HEK293 (cell line): ENCODE measurements at regions not wholly inside any gene's neighbourhood (a gene's known extent, or its start where the extent isn't known, plus 50 kb on each side); places are given as distances from the start of the nearest gene placed in this dataset.

Source experiments
- CTCF ChIA-PET: fragments of 350-600 bp; formaldehyde crosslinking; extraction: SDS; loops from one replicate; lab custom pipeline; 2021; ENCODE audit warnings: antibody characterized with exemption; lab: Yijun Ruan, JAX
- POLR2A ChIA-PET: fragments of 300-600 bp; formaldehyde crosslinking; extraction: SDS; loops from one replicate; lab custom pipeline; 2020; ENCODE audit warnings: antibody characterized with exemption, inconsistent platforms; lab: Yijun Ruan, JAX
- H3K27ac ChIP-seq: fragments of 200-500 bp; sonication (Bioruptor generic); 2 replicates; pipeline ENCODE4 v1.5.1; 2014; ENCODE audit warnings: low read depth, low read length, control low read depth, inconsistent platforms; ENCODE audit errors: extremely low read depth
- H3K36me3 ChIP-seq, 2 experiments: fragments of 200-500 bp in 1 of 2; sonication (Bioruptor generic) in 1 of 2; 1 replicate in 1 of 2; 2 replicates in 1 of 2; pipeline ENCODE4 v1.5.1; 2014 to 2017; ENCODE audit warnings: inconsistent platforms in 2 of 2, low read length in 2 of 2; ENCODE audit not compliant: control insufficient read depth in 2 of 2, insufficient read depth in 1 of 2
- H3K4me1 ChIP-seq: fragments of 200-500 bp; sonication (Bioruptor generic); 2 replicates; pipeline ENCODE4 v1.5.1; 2014; ENCODE audit warnings: mild to moderate bottlenecking, low read length, inconsistent platforms; ENCODE audit not compliant: control insufficient read depth, insufficient read depth
- H3K4me3 ChIP-seq: 2 replicates; pipeline ENCODE4 v1.5.1; 2011; ENCODE audit warnings: low read depth, mild to moderate bottlenecking, control low read depth, low read length, moderate library complexity
- H3K9me3 ChIP-seq: fragments of 200-500 bp; sonication (Bioruptor generic); 2 replicates; pipeline ENCODE4 v1.5.1; 2014; ENCODE audit warnings: low read depth, low read length, inconsistent platforms; ENCODE audit not compliant: control insufficient read depth, insufficient read depth
- BCL11B ChIP-seq: fragments of 450-650 bp; formaldehyde crosslinking; IDR thresholded peaks from 2 replicates; pipeline ENCODE4 v1.5.1; 2016; ENCODE audit warnings: low read depth, missing biosample characterization, missing genetic modification characterization
- HIC1 ChIP-seq: fragments of 450-650 bp; formaldehyde crosslinking; IDR thresholded peaks from 2 replicates; pipeline ENCODE4 v1.5.1; 2016; ENCODE audit warnings: missing biosample characterization, missing genetic modification characterization
- HOXA7 ChIP-seq: sonication (generic); formaldehyde crosslinking; IDR thresholded peaks from 2 replicates; pipeline ENCODE4 v1.8.1; 2022; ENCODE audit warnings: missing genetic modification reagents, borderline replicate concordance
- PRDM10 ChIP-seq: fragments of 450-650 bp; formaldehyde crosslinking; IDR thresholded peaks from 2 replicates; pipeline ENCODE4 v1.5.1; 2016; ENCODE audit warnings: missing biosample characterization, missing genetic modification characterization
- SP2 ChIP-seq: fragments of 450-650 bp; formaldehyde crosslinking; IDR thresholded peaks from 2 replicates; pipeline ENCODE4 v1.5.1; 2016; ENCODE audit warnings: missing biosample characterization, missing genetic modification characterization
- ZBTB7A ChIP-seq: fragments of 450-650 bp; formaldehyde crosslinking; IDR thresholded peaks from 2 replicates; pipeline ENCODE4 v1.5.1; 2016; ENCODE audit warnings: low read depth, missing biosample characterization, missing genetic modification characterization
- ZFHX2 ChIP-seq: fragments of 450-650 bp; formaldehyde crosslinking; conservative IDR thresholded peaks from 2 replicates; pipeline ENCODE4 v1.5.1; 2016; ENCODE audit warnings: missing biosample characterization, missing genetic modification characterization
- ZFP3 ChIP-seq: fragments of 450-650 bp; formaldehyde crosslinking; IDR thresholded peaks from 2 replicates; pipeline ENCODE4 v1.5.1; 2016; ENCODE audit warnings: low read depth, missing biosample characterization, missing genetic modification characterization
- ZFP37 ChIP-seq: fragments of 450-650 bp; formaldehyde crosslinking; IDR thresholded peaks from 2 replicates; pipeline ENCODE4 v1.5.1; 2016; ENCODE audit warnings: missing biosample characterization, missing genetic modification characterization
- ZNF112 ChIP-seq: fragments of 450-650 bp; formaldehyde crosslinking; IDR thresholded peaks from 2 replicates; pipeline ENCODE4 v1.5.0; 2017; ENCODE audit warnings: missing biosample characterization, missing genetic modification characterization
- ZNF16 ChIP-seq: fragments of 450-650 bp; formaldehyde crosslinking; IDR thresholded peaks from 2 replicates; pipeline ENCODE4 v1.5.1; 2016; ENCODE audit warnings: low read depth, missing biosample characterization, missing genetic modification characterization
- ZNF19 ChIP-seq: fragments of 450-650 bp; formaldehyde crosslinking; IDR thresholded peaks from 2 replicates; pipeline ENCODE4; 2016; ENCODE audit warnings: missing biosample characterization, missing genetic modification characterization, low read depth
- ZNF223 ChIP-seq: fragments of 450-650 bp; formaldehyde crosslinking; IDR thresholded peaks from 2 replicates; pipeline ENCODE4 v1.5.1; 2016; ENCODE audit warnings: missing biosample characterization, missing genetic modification characterization
- ZNF274 ChIP-seq, 2 experiments: fragments of 200-500 bp in 1 of 2; fragments of 450-650 bp in 1 of 2; sonication (Bioruptor generic) in 1 of 2; formaldehyde crosslinking in 1 of 2; IDR thresholded peaks; 2 replicates each; pipeline versions ENCODE4 v1.5.1 to v1.6.1; 2014 to 2016; ENCODE audit warnings: borderline replicate concordance in 1 of 2, inconsistent platforms in 1 of 2, low read length in 1 of 2, missing biosample characterization in 1 of 2, missing genetic modification characterization in 1 of 2
- ZNF280C ChIP-seq: fragments of 450-650 bp; formaldehyde crosslinking; IDR thresholded peaks from 2 replicates; pipeline ENCODE4 v1.5.1; 2016; ENCODE audit warnings: missing biosample characterization, missing genetic modification characterization
- ZNF341 ChIP-seq: fragments of 450-650 bp; formaldehyde crosslinking; IDR thresholded peaks from 2 replicates; pipeline ENCODE4; 2016; ENCODE audit warnings: low read depth, missing biosample characterization, missing genetic modification characterization
- ZNF501 ChIP-seq: fragments of 450-650 bp; formaldehyde crosslinking; IDR thresholded peaks from 2 replicates; pipeline ENCODE4 v1.5.1; 2016; ENCODE audit warnings: missing biosample characterization, missing genetic modification characterization
- ZNF544 ChIP-seq: fragments of 450-650 bp; formaldehyde crosslinking; IDR thresholded peaks from 2 replicates; pipeline ENCODE4 v1.5.0; 2017; ENCODE audit warnings: missing biosample characterization, missing genetic modification characterization
- ZNF785 ChIP-seq: fragments of 450-650 bp; formaldehyde crosslinking; IDR thresholded peaks from 2 replicates; pipeline ENCODE4 v1.5.1; 2016; ENCODE audit warnings: missing biosample characterization, missing genetic modification characterization
- ZSCAN23 ChIP-seq: fragments of 450-650 bp; formaldehyde crosslinking; IDR thresholded peaks from 2 replicates; pipeline ENCODE4 v1.5.1; 2016; ENCODE audit warnings: missing biosample characterization, missing genetic modification characterization

- TF ChIP-seq ZNF112 (tag by site-specific recombination) = no peak
- TF ChIP-seq ZSCAN23 (tag by site-specific recombination) = no peak
- TF ChIP-seq HOXA7 (CRISPR knock-in tag) = no peak
Measured at GRCh38 chr3:105281989-105282388, 84.7 kb upstream of the ALCAM start (continued).

- no peaks in the 10 kb centered on the region for H3K36me3 ChIP-seq
- no peaks in the 10 kb centered on the region for H3K9me3 ChIP-seq
- no peak overlapping the region for H3K4me3 ChIP-seq
- no peak overlapping the region for H3K27ac ChIP-seq
- ChIA-PET POLR2A (no interaction called here), CTCF (no interaction called here)
- TF ChIP-seq ZNF19 (tag by site-specific recombination) (no peak), HIC1 (tag by site-specific recombination) (no peak), ZNF223 (tag by site-specific recombination) (no peak)
- TF ChIP-seq, all 188 proteins: peak for 0
- H3K4me1 ChIP-seq = no peaks in the 10 kb centered on the region
Measured at GRCh38 chr3:105284876-105285275, 81.8 kb upstream of the ALCAM start.

GRCh38 chr3:105285653-105286241, 81.0 kb upstream of the ALCAM start:
- no peaks in the 10 kb centered on the region for H3K36me3 ChIP-seq
- H3K4me3 ChIP-seq = no peak overlapping the region
- TF ChIP-seq ZBTB7A (tag by site-specific recombination) (no peak), ZNF544 (tag by site-specific recombination) (no peak), ZNF16 (tag by site-specific recombination) (no peak), ZNF785 (tag by site-specific recombination) (no peak), ZNF341 (tag by site-specific recombination) (no peak), ZNF274 (IDR thresholded peaks at IDR 0.05; ENCODE audit: low read length) (no peak), ZNF274 (tag by site-specific recombination; IDR thresholded peaks at IDR 0.05; ENCODE audit: borderline replicate concordance) (no peak), ZNF280C (tag by site-specific recombination) (no peak), PRDM10 (no peak), BCL11B (tag by site-specific recombination) (no peak), SP2 (tag by site-specific recombination) (no peak), ZNF501 (no peak), ZFP3 (tag by site-specific recombination) (no peak), ZFP37 (tag by site-specific recombination) (no peak), ZFHX2 (tag by site-specific recombination) (no peak)
- H3K4me1 ChIP-seq = no peaks in the 10 kb centered on the region
- no peaks in the 10 kb centered on the region for H3K9me3 ChIP-seq
- no peak overlapping the region for H3K27ac ChIP-seq
- ChIA-PET POLR2A (no interaction called here), CTCF (no interaction called here)
